Fibroblast of lung (primary cell): ENCODE measurements at regions not wholly inside any gene's neighbourhood (a gene's known extent, or its start where the extent isn't known, plus 50 kb on each side); places are given as distances from the start of the nearest gene placed in this dataset.

ENCODE experiments used
- CTCF ChIP-seq, 2 donors: IDR thresholded peaks in 1 of 2; conservative IDR thresholded peaks in 1 of 2; 1 replicate in 1 of 2; 2 replicates in 1 of 2; pipeline ENCODE4 v1.5.1; 2011 to 2012; ENCODE audit warnings: low read length in 2 of 2, control low read depth in 1 of 2, inconsistent platforms in 1 of 2, low read depth in 1 of 2, mild to moderate bottlenecking in 1 of 2
- EZH2 ChIP-seq: IDR thresholded peaks from 2 replicates; pipeline ENCODE4 v1.5.1; 2012; ENCODE audit warnings: low read length, control low read depth, mild to moderate bottlenecking; ENCODE audit errors: missing control alignments

GRCh38 chr13:63189712-63190111, 1774.1 kb upstream of the PCDH20 start:
- TF ChIP-seq CTCF (conservative IDR thresholded peaks at IDR 0.05 in 1 of 2, IDR thresholded peaks at IDR 0.05 in 1 of 2; ENCODE audit: low read depth in 1 of 2, low read length in 2 of 2) (no peak), EZH2 (no peak)
